Activated naive CD4-positive, alpha-beta T cell treated with anti-CD3 and anti-CD28 coated beads, Interleukin-2, amount 50 U/mL, for 24 hours (primary cell): ENCODE measurements at regions not wholly inside any gene's neighbourhood (a gene's known extent, or its start where the extent isn't known, plus 50 kb on each side); places are given as distances from the start of the nearest gene placed in this dataset.
A peak's percentile ranks its signal among the peaks of the same experiment; 100 is the strongest.

Source experiments
- H3K27ac Mint-ChIP-seq: one replicate; pipeline ENCODE4 v1.8.0; 2021; ENCODE audit warnings: mild to moderate bottlenecking, mixed read lengths
- H3K27me3 Mint-ChIP-seq: one replicate; pipeline ENCODE4 v1.8.0; 2021; ENCODE audit warnings: mixed read lengths
- H3K36me3 Mint-ChIP-seq: one replicate; pipeline ENCODE4 v1.8.0; 2021; ENCODE audit warnings: mixed read lengths
- H3K4me1 Mint-ChIP-seq: one replicate; pipeline ENCODE4 v1.8.0; 2021; ENCODE audit warnings: mixed read lengths
- H3K4me3 Mint-ChIP-seq: one replicate; pipeline ENCODE4 v1.8.0; 2021; ENCODE audit warnings: mild to moderate bottlenecking, mixed read lengths
- H3K9me3 Mint-ChIP-seq: one replicate; pipeline ENCODE4 v1.8.0; 2021; ENCODE audit warnings: mixed read lengths

DNA sequence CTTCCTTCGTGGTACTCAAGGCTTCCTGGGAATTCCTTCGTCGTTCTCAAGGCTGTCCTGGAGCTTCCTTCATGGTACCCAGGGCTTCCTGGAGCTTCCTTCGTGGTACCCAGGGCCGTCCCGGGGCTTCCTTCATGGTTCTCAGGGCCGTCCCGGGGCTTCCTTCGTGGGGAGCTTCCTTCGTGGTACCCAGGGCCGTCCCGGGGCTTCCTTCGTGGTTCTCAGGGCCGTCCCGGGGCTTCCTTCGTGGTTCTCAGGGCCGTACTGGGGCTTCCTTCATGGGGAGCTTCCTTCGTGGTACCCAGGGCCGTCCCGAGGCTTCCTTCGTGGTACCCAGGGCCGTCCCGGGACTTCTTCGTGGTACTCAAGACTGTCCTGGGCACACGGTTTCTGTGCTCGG, 339.6 kb upstream of the FAT1 start:
- H3K9me3 Mint-ChIP-seq = no peaks in the 10 kb centered on the region
- H3K4me1 Mint-ChIP-seq = no peaks in the 10 kb centered on the region
- no peaks in the 10 kb centered on the region for H3K36me3 Mint-ChIP-seq
- H3K4me3 Mint-ChIP-seq = no peak overlapping the region
- H3K27ac Mint-ChIP-seq = no peak overlapping the region
- H3K27me3 Mint-ChIP-seq = no peaks in the 10 kb centered on the region

DNA sequence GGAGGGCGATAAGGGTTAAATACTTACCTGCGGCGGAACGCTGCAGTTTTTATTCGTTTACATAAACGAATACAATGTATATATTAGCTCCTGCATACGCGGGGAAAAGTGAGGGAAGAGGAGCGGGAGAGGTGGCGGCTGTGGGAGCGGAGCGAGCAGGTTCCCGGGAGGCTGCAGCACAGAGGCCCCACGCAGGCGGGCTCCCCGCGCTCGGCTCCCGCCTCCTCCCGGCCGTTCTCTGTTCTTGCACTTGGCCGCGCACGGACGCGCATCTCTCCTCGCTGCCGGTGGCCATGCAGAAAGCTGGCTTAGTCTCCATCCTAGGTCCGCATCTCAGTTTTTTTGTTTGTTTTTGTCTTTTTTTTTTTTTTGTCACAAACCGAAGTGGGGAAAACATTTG, 340.4 kb upstream of the FAT1 start:
- H3K27me3 Mint-ChIP-seq = no peaks in the 10 kb centered on the region
- H3K9me3 Mint-ChIP-seq = no peaks in the 10 kb centered on the region
- no peaks in the 10 kb centered on the region for H3K36me3 Mint-ChIP-seq
- no peaks in the 10 kb centered on the region for H3K4me1 Mint-ChIP-seq
- H3K4me3 Mint-ChIP-seq = no peak overlapping the region
- H3K27ac Mint-ChIP-seq = no peak overlapping the region

DNA sequence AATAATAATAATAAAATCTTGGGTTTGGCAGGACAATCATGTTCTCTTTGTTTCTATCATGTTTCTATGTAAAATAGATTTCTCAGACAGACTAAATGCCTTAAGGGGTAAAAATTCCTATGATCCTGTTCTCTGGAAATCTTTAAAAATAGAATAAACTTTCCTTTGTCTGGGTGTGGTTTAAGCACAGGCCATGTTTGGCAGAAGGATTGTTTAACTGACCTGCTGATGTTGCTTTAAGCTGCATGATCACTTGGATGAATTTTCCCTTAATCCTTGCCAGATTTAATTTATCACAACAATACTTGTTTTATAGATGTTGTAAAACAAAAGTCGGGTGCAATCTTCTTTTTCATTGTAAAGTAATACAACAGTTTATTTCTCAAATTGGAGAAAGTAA, 341.7 kb upstream of the FAT1 start:
- no peaks in the 10 kb centered on the region for H3K9me3 Mint-ChIP-seq
- H3K27me3 Mint-ChIP-seq = no peaks in the 10 kb centered on the region
- H3K4me3 Mint-ChIP-seq = no peak overlapping the region
- H3K27ac Mint-ChIP-seq = no peak overlapping the region
- H3K4me1 Mint-ChIP-seq = no peaks in the 10 kb centered on the region
- no peaks in the 10 kb centered on the region for H3K36me3 Mint-ChIP-seq

DNA sequence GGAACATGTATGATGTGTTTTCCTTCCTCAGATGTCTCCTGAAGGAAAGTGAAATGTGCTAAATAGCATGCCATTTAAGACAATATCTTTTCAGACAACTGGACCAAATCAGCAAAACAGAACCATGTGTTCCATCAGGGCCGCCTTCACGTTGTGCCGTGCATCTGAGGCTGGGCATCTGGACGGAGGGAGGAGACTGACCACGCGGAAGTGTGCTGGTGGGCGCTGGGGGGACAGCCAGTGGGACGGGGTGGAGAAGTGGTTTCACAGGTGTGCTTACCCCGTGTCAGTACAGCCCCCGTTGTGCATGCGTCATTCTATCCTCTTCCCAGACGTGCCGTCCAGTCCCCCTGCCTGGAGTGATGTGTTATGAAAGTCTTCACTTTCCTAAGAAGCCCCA, 342.1 kb upstream of the FAT1 start:
- Mint-ChIP-seq H3K4me1 (no peaks in the 10 kb centered on the region), H3K36me3 (no peaks in the 10 kb centered on the region), H3K27me3 (no peaks in the 10 kb centered on the region)

DNA sequence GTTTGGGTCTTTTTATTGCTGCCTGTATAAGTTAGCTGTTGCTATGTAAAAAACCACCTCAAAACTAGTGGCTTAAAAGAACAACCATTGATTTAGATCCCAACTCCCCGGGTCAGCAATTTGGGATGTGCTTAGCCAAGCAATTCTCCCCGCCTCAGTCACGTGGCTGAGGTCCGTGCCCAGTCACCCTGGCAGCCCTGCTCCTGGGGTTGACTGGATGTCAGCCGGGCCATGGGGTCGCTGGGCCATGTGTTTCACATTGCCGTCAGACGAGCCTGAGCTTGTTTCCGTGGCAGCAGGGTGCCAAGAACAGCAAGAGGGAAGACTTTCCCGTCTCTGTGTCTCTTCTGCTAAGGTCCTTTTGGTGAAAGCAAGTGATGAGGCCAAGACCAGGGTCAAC, 345.7 kb upstream of the FAT1 start:
- H3K27me3 Mint-ChIP-seq = peaks cover 3% of the 10 kb centered on the region
- H3K36me3 Mint-ChIP-seq = no peaks in the 10 kb centered on the region
- H3K9me3 Mint-ChIP-seq = no peaks in the 10 kb centered on the region
- no peak overlapping the region for H3K4me3 Mint-ChIP-seq
- H3K4me1 Mint-ChIP-seq = no peaks in the 10 kb centered on the region
- H3K27ac Mint-ChIP-seq = no peak overlapping the region

More for the DNA sequence above, 342.1 kb upstream of the FAT1 start:
- Mint-ChIP-seq H3K4me3 (no peak overlapping the region), H3K9me3 (no peaks in the 10 kb centered on the region), H3K27ac (no peak overlapping the region)

DNA sequence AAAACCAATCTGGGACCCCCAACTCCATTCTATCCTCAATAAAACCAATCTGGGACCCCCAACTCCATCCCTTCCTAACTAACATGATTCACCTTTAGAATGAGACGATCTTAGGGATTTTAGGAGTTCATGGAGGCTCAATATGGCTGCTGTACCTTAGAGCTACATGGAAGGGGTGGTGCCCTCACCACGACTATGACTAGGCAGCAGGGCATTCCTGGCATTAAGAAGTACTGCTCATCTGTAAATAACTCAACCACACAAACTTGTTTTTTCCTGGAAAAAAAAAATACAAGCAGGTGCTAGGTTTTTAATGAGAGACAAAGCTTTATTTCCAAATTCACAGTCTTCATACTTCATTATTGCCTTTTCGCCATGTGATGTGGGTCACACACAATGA, 346.5 kb upstream of the FAT1 start:
- Mint-ChIP-seq H3K27me3 (peaks cover 3% of the 10 kb centered on the region), H3K9me3 (no peaks in the 10 kb centered on the region), H3K4me3 (no peak overlapping the region), H3K27ac (no peak overlapping the region), H3K36me3 (no peaks in the 10 kb centered on the region), H3K4me1 (no peaks in the 10 kb centered on the region)

DNA sequence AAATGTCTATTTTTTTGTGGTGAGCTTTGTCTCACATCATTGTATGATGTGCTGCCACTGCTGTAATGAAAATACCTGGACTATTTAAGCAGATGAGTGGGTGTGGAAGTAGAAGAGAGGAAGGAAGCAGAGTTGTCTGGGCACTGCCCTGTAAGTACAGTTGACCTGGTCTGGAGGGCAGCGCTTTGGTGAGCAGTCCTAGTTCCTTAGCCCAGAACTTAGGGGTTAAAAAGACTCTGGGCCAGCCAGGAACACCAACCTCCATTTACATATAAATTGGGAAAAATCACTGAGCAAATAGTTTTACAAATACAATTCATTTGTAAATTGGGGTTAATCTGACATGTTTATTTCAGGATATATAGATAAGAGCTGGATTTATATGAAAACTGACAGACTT, 347.1 kb upstream of the FAT1 start:
- H3K4me1 Mint-ChIP-seq = no peaks in the 10 kb centered on the region
- H3K27ac Mint-ChIP-seq = no peak overlapping the region
- no peaks in the 10 kb centered on the region for H3K36me3 Mint-ChIP-seq
- H3K9me3 Mint-ChIP-seq = no peaks in the 10 kb centered on the region
- no peak overlapping the region for H3K4me3 Mint-ChIP-seq
- H3K27me3 Mint-ChIP-seq = peaks cover 3% of the 10 kb centered on the region

DNA sequence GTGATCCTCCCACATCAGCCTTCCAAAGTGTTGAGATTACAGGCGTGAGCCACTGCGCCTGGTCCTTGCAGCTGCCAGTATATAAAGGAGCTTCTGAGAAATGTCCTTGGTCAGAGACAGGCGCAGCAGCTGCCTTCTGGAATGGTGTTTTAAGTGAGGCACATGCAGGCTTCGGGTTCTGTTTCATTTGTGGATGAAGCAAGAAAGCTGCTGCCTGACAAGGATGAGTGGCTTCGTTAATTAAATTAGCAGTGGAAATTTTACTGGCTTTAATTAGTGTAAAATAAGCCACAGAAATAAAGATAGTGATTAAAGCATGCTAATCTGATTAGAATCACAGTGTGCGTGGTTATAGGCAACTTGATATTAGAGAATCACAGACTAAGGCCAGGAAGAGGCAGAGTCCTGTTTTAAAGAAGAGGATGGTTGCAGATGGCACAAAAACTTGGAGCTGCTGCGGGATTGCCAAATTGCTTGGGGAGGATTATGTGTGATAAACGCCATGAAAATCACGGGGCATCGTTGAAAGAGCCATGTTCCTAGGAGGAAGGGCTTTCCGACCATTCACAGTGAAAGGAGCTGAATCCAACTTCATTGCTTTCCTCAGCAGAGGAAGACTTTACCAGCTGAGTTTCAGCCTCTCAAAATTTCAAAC, 348.4 kb upstream of the FAT1 start:
- no peak overlapping the region for H3K4me3 Mint-ChIP-seq
- no peaks in the 10 kb centered on the region for H3K4me1 Mint-ChIP-seq
- H3K27me3 Mint-ChIP-seq = peaks cover 3% of the 10 kb centered on the region
- no peaks in the 10 kb centered on the region for H3K9me3 Mint-ChIP-seq
- no peaks in the 10 kb centered on the region for H3K36me3 Mint-ChIP-seq
- no peak overlapping the region for H3K27ac Mint-ChIP-seq

DNA sequence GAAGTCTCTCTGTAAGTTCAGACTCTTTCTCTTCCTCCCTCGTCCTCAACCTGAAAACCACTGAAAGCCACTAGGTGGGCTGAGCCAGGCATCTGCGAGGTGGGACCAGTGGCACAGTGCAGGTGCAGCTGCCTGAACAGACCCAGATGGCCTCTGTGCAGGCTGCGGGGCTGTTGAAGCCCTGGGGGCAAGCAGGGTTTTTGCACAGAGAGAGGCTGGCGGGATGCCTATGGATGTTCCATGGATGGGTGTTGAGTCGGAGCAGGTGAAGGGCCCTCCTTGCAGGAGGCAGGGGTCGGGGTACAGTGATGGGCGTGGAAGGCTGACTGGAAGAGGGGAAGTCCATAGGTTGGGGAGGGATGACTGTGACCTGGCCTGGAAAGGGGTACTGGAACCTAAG, 350.2 kb upstream of the FAT1 start:
- H3K9me3 Mint-ChIP-seq = no peaks in the 10 kb centered on the region
- H3K4me3 Mint-ChIP-seq = no peak overlapping the region
- peaks cover 3% of the 10 kb centered on the region for H3K27me3 Mint-ChIP-seq
- H3K27ac Mint-ChIP-seq = peak overlapping the region; percentile 2
- no peaks in the 10 kb centered on the region for H3K36me3 Mint-ChIP-seq
- H3K4me1 Mint-ChIP-seq = no peaks in the 10 kb centered on the region

DNA sequence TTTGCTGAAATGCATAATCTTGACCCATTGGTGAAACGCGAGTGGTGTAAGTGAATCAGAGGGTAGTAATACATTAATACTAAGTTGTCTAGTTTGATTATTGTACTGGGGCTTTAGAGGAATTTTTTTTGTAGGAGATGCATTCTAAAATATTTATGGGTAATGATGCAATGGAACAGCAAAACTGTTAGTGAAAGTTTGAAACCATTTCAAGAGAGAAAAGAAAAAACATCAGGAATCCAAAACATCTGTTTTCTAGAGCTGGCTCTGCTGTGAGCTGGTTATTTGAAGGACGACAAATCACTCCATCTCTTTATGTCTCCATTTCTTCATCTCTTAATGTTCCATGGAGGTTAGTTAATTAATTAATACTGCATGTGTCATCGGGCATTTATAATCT, 351.9 kb upstream of the FAT1 start:
- Mint-ChIP-seq H3K9me3 (no peaks in the 10 kb centered on the region), H3K27ac (no peak overlapping the region), H3K27me3 (peaks cover 3% of the 10 kb centered on the region), H3K4me1 (no peaks in the 10 kb centered on the region), H3K36me3 (no peaks in the 10 kb centered on the region), H3K4me3 (no peak overlapping the region)

DNA sequence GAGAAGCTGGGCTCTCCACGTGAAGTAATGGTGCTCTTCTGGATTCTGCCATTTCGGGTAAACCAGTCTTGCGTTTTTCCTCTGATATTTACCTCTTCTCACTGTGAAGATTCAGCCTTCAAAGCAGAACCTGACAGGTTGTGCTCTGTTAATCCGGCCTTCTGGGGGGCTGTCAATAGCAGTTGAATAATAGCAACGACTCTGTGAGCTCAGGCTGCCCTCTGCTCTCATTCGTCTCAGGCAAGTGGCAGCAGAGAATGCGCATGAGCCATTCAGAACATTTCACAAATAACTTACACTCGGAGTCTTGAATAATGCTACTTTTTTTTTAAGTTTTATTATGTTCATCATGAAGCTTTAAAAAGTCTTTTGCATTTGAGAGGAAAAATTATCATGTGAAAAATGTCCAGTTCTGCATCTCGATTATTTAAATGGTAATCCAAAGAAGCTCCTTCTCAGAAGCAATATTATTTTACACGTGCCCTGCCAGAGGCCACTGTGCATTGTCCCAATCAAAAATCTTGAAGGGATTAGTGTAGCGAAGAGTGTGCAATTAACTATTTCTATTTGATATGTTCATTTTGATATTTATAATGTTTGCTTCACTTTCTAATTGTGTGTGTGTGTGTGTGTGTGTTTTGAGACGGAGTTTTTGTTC, 354.2 kb upstream of the FAT1 start:
- H3K4me3 Mint-ChIP-seq = no peak overlapping the region
- H3K27me3 Mint-ChIP-seq = no peaks in the 10 kb centered on the region
- H3K9me3 Mint-ChIP-seq = no peaks in the 10 kb centered on the region
- no peaks in the 10 kb centered on the region for H3K4me1 Mint-ChIP-seq
- no peaks in the 10 kb centered on the region for H3K36me3 Mint-ChIP-seq
- H3K27ac Mint-ChIP-seq = no peak overlapping the region

DNA sequence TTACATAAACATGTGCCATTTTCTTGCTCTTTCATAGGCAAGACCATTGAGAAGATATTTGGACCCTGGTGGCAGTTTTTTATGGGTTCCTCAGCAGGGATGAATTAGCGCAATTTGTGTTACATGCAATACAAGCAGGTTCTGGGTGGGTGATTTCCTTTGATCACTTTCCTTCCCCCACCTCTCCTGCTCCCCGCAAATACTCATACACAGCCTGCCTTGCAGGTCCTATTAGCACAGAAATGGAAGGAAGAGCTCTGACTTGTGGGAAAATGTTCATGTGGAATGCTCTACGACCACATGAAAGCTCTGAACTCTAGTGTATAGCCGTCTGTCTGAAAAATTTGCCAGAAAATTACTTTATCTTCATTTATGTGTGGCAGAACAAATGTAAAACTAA, 361.0 kb upstream of the FAT1 start:
- H3K4me1 Mint-ChIP-seq = no peaks in the 10 kb centered on the region

DNA sequence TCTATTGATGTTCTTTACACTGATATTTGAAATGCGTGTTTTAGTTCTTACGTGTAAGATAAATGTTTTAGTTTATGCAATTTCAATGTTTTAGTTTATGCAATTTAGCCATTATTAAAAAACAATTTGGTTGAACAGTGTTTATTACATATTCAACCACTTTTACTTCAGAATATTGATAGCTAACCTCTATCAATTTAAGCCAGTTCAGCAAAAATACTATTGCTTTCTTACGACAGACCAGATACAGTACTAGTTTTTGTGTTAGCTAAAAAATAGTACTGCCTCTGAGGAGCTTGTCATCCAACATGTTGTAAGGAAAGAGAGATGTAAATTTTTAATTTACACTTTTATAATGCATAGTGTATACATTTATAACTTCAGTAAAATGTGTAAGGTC, 361.7 kb upstream of the FAT1 start:
- H3K27ac Mint-ChIP-seq = no peak overlapping the region
- H3K4me3 Mint-ChIP-seq = no peak overlapping the region
- no peaks in the 10 kb centered on the region for H3K4me1 Mint-ChIP-seq
- H3K36me3 Mint-ChIP-seq = no peaks in the 10 kb centered on the region
- no peaks in the 10 kb centered on the region for H3K27me3 Mint-ChIP-seq
- no peaks in the 10 kb centered on the region for H3K9me3 Mint-ChIP-seq

More for the DNA sequence above, 361.0 kb upstream of the FAT1 start:
- Mint-ChIP-seq H3K4me3 (no peak overlapping the region), H3K36me3 (no peaks in the 10 kb centered on the region), H3K27ac (no peak overlapping the region), H3K9me3 (no peaks in the 10 kb centered on the region), H3K27me3 (no peaks in the 10 kb centered on the region)

DNA sequence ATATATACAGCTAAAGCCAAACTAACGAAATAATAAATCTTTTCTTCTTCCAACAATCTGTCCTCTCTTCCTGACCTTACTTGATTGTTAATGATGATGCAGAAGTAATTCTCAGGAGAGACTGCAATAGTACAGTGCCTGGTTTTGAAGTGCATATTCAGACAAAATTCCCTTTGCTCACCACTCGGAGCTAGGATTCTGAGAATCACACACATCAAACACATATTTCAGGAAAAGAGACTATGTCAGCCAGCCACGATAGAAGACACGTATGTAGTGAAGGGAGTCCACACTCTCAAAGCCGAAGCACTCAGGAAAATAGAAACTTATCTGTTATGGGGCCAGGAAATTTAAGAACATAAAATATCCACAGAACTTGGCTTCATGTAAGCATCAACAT, 362.5 kb upstream of the FAT1 start:
- Mint-ChIP-seq H3K27me3 (no peaks in the 10 kb centered on the region), H3K9me3 (no peaks in the 10 kb centered on the region), H3K27ac (no peak overlapping the region), H3K4me3 (no peak overlapping the region), H3K4me1 (no peaks in the 10 kb centered on the region), H3K36me3 (no peaks in the 10 kb centered on the region)

DNA sequence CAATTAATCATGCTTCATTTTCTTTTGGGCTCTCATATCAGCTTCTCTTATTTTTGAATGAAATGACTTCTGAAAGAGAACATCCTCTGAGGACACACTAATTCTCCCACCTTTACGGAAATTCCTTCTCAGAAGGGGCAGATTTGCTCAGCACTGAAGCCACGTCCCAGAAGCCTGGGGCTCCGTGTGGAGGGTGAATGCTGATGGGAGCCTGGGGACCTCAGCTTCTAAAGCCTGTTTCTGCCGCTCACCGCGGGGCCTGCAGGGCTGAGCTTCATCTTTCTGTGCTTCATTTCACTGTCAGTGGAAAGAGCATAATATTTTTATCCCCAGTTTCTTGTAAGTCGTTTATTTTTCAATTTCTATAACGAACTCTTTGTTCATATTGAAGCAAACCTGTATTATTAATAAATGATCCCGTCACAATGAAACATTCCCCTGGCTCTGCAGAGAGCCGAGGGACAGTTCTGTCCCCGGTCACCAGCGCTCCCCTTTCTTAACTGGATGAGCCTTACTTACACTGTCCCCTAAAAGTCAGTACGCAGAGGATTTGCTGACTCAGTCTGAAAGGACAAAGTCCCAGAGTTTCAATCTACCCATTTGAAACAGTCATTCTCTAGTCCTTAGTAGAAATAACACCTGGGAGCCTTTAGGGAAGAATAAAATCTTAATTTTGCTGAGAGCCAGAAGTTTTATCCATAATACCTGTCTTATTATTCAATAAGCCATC, 364.6 kb upstream of the FAT1 start:
- Mint-ChIP-seq H3K4me1 (no peaks in the 10 kb centered on the region), H3K27me3 (no peaks in the 10 kb centered on the region), H3K36me3 (no peaks in the 10 kb centered on the region), H3K27ac (no peak overlapping the region), H3K4me3 (no peak overlapping the region), H3K9me3 (no peaks in the 10 kb centered on the region)

DNA sequence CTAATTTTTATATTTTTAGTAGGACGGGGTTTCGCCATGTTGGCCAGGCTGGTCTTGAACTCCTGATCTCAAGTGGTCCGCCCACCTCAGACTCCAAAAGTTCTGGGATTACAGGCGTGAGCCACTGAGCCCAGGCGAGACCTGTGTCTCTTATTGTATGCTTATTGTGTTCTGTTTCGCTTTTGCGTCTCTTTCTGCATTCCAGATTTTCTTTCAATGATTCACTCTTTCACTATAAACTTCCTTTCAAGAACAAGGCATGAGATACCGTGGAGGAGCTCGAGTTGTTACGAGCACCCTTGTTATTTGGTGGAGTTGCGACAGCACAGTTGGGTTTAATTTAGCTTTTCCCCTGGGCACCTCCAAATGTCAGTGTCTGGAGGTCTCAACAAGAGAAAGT, 366.7 kb upstream of the FAT1 start:
- H3K27me3 Mint-ChIP-seq = no peaks in the 10 kb centered on the region
- H3K27ac Mint-ChIP-seq = no peak overlapping the region
- no peaks in the 10 kb centered on the region for H3K4me1 Mint-ChIP-seq
- H3K9me3 Mint-ChIP-seq = no peaks in the 10 kb centered on the region
- no peaks in the 10 kb centered on the region for H3K36me3 Mint-ChIP-seq
- no peak overlapping the region for H3K4me3 Mint-ChIP-seq
